DMS153 (cell line): ENCODE measurements at regions not wholly inside any gene's neighbourhood (a gene's known extent, or its start where the extent isn't known, plus 50 kb on each side); places are given as distances from the start of the nearest gene placed in this dataset.
A peak's percentile ranks its signal among the peaks of the same experiment; 100 is the strongest.

ENCODE experiments used
- DNase-seq: peaks from one replicate; lab custom pipeline; 2025; lab: John Stamatoyannopoulos, UW

- DNase-seq, result no peak
These were observed 206.8 kb downstream of the LPIN1 start for GRCh38 chr2:11953258-11953657.

- no peak for DNase-seq
These were observed 208.9 kb downstream of the LPIN1 start for GRCh38 chr2:11955314-11955713.

GRCh38 chr2:11955884-11956291 lies 209.5 kb downstream of the LPIN1 start:
- no peak for DNase-seq

DNA sequence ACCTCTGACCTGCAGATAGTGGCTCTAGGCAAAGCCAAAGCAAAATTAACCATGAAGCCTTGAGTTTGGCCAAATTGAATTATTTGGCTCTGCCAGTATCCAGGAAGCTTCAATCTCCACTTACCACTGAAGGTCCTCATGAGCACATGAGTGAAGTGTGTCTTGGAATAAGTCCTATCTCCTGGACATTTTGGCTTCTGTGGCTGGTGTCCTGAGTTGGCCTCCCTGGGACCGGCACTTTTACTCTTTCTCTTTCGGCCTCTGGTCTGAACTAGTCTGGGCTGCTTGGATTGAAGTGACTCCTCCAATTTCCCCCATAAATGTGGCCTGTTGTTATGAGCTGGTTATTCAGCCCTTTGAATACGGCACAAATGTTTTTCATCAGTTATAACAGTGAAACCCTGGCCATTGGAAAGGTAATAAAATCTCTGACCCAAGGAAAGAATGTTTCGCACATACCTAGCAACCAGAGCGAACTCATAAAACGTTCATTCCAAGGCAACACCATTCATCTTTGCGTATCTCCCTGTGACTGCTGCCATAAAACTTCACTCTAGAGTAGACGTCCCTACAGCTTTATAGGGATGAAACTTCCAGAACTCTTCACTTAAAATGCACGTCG lies 216.4 kb downstream of the LPIN1 start:
- no peak for DNase-seq

DNA sequence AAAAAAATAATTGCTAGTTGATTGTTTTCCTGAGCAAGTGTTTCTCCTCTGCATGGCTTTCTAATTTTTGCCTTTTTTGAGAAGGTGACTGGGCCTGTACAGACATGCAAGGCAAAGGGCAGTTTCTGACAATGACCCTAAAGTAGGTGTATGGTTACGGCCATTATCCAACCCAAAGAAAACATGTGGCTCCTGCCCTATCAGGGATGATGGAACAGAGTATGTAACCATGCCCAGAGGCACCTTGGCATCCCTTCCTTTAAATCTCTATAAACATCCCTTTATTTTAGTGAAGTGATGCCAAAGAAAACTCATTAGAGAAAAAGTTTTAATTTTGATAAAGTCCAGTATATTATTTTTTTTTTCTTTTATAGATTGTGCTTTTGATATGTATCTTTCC lies 217.5 kb downstream of the LPIN1 start:
- peak; percentile 24 for DNase-seq

DNA sequence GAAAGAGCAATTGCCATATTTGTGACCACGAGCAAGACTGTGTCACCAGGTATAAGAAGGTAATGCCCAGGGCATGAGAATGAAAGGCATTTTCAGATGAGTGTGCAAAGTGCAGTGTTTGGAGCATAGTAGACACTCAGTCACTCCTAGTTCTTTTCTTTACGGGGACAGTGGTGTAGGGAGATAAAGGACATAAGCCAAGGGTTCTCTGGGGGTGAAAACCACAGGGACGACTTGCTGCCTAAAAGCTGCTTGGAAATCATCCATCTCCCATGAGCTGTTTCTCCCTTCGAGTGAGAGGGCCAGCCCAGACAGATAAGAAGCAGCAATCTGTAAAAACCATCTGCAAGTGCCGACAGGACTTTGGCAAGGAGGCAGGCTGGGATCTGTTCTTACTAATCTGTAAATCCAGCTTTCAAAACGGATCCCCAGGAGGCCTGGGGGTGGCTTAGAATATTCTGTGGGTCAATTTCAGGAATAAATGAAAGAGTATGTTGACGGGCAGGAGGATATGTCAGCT lies 221.6 kb downstream of the LPIN1 start:
- DNase-seq, result no peak

DNA sequence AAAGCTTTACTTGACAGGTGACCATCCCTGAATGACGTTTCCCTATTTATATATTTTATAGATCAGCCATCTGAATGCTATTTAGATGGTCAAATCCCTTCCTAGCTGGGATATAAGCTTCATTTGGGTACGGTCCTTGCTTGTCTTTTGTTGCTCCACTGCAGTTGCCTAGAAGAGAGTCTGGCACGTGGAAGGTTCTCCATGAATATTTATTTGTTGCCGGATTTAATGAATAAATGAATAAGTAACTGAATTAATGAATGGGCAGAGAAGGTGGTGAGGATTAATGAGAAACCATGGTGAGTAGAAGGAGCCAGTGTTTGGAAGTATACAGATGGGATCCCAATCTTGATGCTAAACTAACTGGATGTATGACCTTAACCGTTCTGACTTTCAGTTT lies 222.1 kb downstream of the LPIN1 start:
- DNase-seq, result no peak

DNA sequence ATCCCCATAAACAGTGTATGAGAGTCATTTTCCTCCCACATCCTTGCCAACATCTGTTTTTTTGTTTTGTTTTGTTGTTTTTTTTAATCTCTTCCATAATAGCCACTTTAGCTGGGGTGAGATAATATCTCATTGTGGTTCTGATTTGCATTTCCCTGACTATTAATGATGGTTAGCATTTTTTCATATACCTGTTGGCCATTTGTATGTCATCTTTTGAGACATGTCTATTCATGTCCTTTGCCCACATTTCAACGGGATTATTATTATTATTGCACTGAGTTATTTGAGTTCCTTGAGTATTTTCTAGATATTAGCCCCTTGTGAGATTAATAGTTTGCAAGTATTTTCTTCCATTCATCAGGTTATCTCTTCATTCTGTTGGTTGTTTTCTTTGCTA lies 223.3 kb downstream of the LPIN1 start:
- no peak for DNase-seq

DNA sequence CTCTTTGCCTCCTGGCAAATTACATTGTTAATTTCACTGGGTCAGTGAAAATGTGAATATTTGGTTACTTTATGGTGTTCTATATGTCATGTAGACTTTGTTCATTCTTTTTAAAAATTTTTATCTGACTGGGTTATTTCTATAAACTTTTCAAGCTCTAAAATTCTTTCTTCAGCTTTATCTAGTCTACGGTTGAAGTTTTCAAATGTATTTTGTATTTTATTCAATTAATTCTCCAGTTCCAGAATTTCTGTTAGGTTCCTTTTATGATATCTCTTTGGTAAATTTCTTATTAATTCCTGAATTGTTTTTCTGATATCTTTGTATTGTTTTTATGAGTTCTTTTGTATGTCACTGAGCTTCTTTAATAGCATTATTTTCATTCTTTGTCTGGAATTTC lies 228.1 kb downstream of the LPIN1 start:
- DNase-seq, result no peak

GRCh38 chr2:11975373-11975772 lies 228.9 kb downstream of the LPIN1 start:
- no peak for DNase-seq

DNA sequence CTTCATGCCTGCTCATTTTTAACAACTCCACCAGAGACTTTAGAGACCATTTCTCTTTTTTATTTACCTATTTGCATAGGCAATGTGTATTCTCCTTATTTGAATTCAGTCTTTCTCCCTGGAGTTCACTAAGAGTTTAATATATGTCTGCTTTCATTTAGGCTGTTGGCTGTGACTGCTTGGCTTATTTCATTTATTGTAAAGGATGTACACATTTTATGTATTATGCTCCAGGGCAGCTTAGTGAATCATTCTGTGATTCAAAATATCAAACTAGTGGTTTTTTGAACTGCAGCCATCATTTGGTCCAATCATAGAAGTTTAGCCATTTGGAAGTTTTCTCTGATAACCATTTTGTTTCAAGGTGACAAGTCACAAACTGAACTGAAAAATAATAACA lies 229.6 kb downstream of the LPIN1 start:
- DNase-seq, result no peak

GRCh38 chr2:11977766-11978524 lies 231.5 kb downstream of the LPIN1 start:
- no peak for DNase-seq

DNA sequence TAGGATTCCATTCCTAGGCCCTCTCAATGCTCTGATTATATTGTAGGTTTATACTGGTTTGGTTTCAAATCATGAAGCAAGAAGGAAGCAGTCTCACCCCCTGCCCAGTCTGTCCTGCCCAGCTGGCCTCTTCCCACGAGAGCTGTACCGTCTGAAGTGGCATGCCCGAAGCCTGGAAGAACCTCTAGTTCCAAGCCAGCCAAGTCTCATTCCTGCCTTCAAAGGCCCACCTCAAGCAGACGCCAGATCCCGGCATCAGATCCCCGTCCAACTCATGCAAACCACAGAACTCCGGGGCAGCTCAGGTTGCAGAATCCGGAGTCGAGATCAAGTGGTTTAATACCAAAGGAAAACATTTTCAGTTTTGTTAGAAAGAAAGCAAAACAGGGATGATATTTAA lies 234.4 kb downstream of the LPIN1 start:
- DNase-seq, result no peak

GRCh38 chr2:11983401-11983800 lies 237.0 kb downstream of the LPIN1 start:
- no peak for DNase-seq

- no peak for DNase-seq
These were observed 237.4 kb downstream of the LPIN1 start for GRCh38 chr2:11983870-11984269.

DNA sequence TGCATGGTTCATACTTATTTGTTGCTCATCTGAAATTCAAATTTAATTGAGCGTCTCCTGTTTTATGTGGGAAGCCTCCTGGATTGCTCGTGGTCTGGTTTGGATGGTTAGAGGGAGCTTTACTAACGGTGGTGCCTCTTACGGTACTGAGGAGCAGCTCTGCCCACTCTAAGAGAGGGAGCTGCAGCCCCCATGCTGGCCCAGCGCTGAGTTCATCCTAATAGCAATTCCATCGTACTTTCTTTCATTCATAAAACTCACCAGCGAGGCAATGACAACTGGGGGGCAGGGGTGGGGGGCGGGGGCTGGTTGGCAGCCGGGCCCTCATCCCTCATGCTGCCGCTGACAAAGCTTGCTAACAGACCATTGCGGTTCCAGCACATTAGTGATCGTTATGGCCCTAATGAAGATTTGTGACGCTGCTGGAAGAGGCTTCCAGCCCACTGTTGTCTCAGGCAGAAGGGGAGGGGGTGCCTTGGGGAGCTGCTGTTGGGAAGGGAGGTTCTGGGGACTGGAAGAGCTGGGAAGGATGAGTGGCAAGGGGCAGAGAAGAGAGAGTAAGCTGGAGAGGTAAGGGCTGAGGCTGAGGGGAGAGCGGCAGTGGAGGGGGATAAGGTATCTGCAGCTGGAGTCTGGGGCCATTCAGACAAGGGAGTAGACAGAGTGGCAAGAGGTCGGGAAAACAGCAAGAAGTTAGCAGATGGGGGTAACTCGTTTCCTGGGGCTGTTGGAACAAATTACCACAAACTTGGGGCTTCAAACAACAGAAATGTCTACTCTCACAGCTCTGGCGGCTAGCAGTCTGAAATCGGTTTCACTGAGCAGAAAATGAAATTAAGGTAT lies 238.1 kb downstream of the LPIN1 start:
- DNase-seq, result no peak

DNA sequence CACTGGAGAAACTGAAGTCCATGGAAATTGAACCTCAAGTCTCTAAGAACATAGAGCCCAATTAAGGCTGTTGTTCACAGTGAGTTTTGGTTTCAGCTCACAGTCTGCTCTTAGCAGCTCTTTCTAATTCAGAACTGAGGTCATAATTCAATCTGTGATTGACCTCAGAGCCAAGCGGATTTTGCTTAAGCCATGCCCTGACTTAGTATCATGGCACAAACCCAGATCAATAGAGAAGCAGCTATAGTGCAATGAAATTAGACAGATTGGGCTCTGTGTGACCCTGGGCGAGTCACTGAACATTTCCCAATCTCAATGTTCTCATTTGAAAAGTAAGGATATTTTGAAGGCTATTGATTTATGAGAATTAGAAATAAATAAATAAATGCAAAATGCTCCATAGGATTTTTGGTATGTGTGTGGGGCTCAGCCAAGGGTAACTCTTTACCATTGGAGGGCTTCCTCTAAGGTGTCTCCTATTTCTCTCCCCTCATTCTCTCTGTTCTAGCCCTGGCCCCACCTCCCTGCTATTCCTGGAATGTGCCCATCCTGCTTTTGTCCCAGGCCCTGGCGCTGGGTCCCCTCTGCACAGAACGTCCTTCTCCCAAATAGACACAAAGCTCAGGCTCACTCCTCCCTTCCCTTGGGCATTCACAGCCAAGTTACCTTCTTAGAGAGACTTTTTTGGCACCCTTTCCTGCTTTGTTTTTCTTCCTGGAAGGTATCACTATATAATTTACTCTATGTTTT lies 239.6 kb downstream of the LPIN1 start:
- no peak for DNase-seq

DNA sequence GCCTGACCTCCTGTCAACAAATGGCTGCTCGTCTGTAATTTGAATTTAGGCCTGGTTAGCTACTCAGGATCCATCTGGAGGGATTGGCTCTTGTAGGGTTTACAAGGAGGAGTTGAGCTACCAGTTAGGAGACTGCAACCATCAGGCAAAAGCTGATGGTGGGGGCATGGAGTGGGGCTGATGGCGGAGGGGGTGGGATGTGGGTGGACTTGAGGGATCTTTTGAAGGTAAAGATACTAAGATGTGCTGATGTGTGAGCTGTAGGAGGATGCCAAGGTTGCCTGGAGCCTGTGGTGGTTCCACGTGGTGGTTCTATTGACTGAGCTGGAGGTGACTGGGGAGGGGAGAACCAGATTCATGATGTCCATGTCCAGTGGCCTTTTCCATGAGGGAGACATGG lies 240.7 kb downstream of the LPIN1 start:
- DNase-seq, result no peak

DNA sequence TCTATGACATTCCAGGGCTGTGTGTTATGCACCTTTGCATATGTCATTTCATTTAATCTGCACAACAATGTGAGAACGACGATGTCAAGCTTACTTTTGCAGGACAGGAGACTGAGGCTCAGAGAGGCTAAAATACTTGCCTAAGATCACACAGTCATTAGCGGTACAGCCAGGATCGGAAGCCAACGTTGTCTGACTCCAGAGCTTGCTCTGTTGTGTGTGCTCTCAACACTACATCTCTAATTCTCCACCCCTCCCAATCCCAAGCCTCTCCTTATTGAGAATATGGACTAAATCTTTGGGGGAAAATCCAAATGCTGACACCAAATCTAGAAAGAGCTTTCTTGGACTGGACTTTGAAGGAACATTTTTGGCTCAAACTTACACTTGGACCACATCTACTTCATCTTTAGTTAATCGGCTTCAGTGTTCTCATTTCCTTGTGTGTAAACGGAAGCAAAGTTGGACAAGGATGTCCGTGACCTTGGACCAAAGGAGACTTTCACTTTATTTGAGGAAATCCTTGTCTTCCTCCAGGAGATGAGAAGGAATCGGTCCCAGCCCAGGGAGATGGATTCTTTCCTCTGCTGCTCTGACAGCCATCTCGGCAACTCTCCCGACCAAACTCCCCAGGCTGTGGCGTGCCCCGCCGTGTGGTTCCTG lies 242.4 kb downstream of the LPIN1 start:
- DNase-seq, result no peak

DNA sequence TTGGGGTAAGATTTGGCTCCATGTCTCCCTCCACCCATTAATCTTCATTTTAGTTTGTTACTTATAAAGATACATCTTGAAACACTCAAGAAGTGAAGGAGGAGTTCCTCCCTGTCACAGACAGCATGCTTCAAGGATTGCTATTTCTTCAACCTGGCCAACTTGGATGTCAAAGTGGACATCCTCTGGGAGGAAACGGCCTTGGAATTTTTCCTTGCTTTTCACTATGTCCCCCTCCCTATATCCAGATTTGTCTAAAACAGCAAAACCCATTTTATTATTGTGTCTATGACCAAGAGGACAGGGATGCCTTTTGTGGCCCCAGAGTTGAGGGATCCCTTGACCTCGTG lies 242.9 kb downstream of the LPIN1 start:
- DNase-seq, result no peak

- DNase-seq, result no peak
These were observed 244.1 kb downstream of the LPIN1 start for GRCh38 chr2:11990576-11990975.

DNA sequence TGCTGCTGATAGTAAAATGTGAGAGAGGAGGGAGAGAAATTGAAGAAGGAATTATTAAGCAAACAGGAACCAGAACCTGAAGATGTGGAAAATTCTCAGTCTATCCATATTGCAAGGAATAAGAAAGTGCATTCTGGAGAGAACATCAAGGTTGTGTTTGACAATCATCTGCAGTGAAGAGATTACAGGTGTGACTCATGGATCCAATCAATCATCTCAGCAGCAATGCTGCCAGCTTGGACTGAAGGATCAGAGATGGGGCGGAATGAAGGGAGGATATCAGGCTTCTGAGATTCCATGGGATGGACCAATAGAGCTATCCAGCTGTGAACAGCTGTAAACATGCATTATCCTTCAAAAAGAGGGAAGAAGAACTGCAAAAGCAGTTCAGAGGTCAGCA lies 247.3 kb downstream of the LPIN1 start:
- no peak for DNase-seq
